GM12801 (cell line): ENCODE measurements at regions not wholly inside any gene's neighbourhood (a gene's known extent, or its start where the extent isn't known, plus 50 kb on each side); places are given as distances from the start of the nearest gene placed in this dataset.

ENCODE experiments used
- TF ChIP-seq, protein P1 (sequence below): IDR thresholded peaks from one replicate; pipeline ENCODE4 v1.5.1; 2011; ENCODE audit warnings: control low read depth; ENCODE audit not compliant: insufficient read length; ENCODE audit errors: extremely low read depth

DNA sequence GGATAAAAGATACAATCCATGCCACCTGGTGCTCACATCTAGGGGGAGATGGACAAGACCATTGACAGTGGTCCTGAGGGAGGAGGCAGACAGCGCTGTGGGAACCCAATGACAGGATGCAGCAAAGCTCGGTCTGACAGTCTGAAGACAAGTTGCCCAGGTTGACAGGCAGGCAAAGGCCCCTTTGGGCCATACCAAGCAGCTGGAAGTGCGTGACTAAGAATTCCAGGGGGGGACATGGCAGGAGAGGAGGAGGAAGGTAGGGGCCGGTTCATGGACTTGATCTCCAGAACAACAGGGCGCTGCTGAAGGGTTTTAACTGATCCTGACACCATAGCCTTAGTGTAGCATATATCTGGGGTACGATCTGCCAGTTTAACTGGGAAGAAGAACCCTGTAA lies 83.4 kb downstream of the RPLP1 start:
- TF ChIP-seq, protein P1, sequence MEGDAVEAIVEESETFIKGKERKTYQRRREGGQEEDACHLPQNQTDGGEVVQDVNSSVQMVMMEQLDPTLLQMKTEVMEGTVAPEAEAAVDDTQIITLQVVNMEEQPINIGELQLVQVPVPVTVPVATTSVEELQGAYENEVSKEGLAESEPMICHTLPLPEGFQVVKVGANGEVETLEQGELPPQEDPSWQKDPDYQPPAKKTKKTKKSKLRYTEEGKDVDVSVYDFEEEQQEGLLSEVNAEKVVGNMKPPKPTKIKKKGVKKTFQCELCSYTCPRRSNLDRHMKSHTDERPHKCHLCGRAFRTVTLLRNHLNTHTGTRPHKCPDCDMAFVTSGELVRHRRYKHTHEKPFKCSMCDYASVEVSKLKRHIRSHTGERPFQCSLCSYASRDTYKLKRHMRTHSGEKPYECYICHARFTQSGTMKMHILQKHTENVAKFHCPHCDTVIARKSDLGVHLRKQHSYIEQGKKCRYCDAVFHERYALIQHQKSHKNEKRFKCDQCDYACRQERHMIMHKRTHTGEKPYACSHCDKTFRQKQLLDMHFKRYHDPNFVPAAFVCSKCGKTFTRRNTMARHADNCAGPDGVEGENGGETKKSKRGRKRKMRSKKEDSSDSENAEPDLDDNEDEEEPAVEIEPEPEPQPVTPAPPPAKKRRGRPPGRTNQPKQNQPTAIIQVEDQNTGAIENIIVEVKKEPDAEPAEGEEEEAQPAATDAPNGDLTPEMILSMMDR: no peak

GRCh38 chr15:69536726-69537512 lies 84.3 kb downstream of the RPLP1 start:
- TF ChIP-seq, protein P1: no peak

GRCh38 chr15:69537901-69538300 lies 85.3 kb downstream of the RPLP1 start:
- TF ChIP-seq, protein P1: no peak

DNA sequence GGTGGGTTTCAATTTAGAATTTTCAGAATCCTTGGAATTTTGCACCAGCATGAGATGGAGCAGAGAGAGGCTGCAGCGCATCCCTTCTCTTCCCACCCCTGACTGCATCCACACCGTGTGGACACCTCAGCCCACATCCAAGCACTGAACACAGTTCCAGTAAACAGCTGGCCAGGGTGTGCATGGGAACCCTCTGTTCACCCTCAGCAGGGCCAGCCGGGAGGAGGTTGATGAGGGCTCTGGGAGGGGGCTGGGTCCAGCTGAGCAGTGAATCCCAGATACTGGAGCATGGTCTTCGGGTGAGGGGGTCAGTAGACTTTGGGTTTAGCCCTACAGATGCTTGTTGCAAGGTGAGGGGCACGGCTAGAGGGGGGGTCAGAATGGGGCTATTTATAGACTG lies 85.8 kb downstream of the RPLP1 start:
- TF ChIP-seq, protein P1: no peak

DNA sequence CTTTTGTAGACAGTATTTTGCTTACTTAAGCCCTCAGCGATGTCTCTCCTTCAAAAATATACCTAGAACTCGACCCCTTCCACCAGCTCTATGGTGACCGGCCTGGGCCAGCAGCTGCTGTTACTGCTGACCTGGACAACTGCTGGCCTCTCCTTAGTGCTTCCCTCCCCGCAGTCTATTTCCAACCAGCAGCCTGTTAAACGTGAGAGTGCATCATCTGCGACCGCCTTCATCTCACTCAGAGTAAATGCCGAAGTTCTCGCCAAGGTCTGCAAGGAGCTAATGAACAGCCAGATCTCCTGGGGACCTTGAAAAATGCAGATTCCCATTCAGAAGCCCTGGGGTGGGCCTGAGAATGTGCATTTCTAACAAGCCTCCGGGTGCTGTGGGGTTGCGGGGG lies 86.7 kb downstream of the RPLP1 start:
- TF ChIP-seq, protein P1: no peak

- TF ChIP-seq, protein P1: no peak
These were observed 88.0 kb downstream of the RPLP1 start for GRCh38 chr15:69540622-69541021.

DNA sequence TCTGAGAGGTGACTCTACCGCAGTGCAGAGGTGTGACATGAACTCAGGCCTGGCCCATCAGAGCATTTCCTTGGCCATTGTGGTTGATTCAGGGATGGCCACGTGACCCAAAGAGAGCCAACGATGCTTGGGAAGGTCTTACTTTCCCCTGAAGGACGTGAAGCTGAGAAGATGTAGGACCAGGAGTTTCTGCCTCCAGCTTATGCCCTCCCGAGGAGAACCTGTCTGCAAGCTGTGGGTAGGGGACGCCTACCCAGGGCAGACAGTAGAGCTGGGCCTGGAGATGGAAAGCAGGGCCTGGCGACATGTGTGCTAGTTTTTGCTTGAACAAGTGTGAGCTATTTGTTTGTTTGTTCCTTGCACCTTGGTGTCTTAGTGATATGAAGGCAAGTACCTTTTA lies 89.4 kb downstream of the RPLP1 start:
- TF ChIP-seq, protein P1: no peak
